GM23248 (cell line): ENCODE measurements at regions not wholly inside any gene's neighbourhood (a gene's known extent, or its start where the extent isn't known, plus 50 kb on each side); places are given as distances from the start of the nearest gene placed in this dataset.

Experiments used
- DNase-seq: peaks from one replicate; pipeline ENCODE4 v3.0.0-alpha.2; 2015
- H2AFZ ChIP-seq: fragments of 200-600 bp; sonication (generic); 2 replicates; pipeline ENCODE4 v1.6.1; 2016; ENCODE audit warnings: antibody characterized with exemption
- H3F3A ChIP-seq: fragments of 200-600 bp; sonication (generic); 2 replicates; pipeline ENCODE4 v1.6.1; 2016; ENCODE audit warnings: mild to moderate bottlenecking, antibody characterized with exemption, mixed run types; ENCODE audit not compliant: insufficient read depth
- H3K27ac ChIP-seq: fragments of 200-600 bp; sonication (generic); 2 replicates; pipeline ENCODE4 v1.5.1; 2016; ENCODE audit warnings: mild to moderate bottlenecking
- H3K27me3 ChIP-seq: fragments of 200-600 bp; sonication (generic); replicated peaks from 2 replicates; pipeline ENCODE4 v1.6.1; 2016; ENCODE audit warnings: mild to moderate bottlenecking; ENCODE audit not compliant: insufficient read depth
- H3K36me3 ChIP-seq: fragments of 200-600 bp; sonication (generic); 2 replicates; pipeline ENCODE4 v1.6.1; 2016; ENCODE audit warnings: low read depth, mild to moderate bottlenecking
- H3K4me1 ChIP-seq: fragments of 200-600 bp; sonication (generic); 2 replicates; pipeline ENCODE4 v1.6.1; 2016; ENCODE audit warnings: mild to moderate bottlenecking; ENCODE audit not compliant: insufficient read depth
- H3K4me2 ChIP-seq: fragments of 200-600 bp; sonication (generic); one replicate; pipeline ENCODE4 v1.6.1; 2016; ENCODE audit warnings: mild to moderate bottlenecking; ENCODE audit not compliant: unreplicated experiment
- H3K4me3 ChIP-seq: fragments of 200-600 bp; sonication (generic); 2 replicates; pipeline ENCODE4 v1.5.1; 2016; ENCODE audit warnings: mild to moderate bottlenecking
- H3K79me2 ChIP-seq: fragments of 200-600 bp; sonication (generic); 2 replicates; pipeline ENCODE4 v1.6.1; 2016; ENCODE audit warnings: mild to moderate bottlenecking; ENCODE audit not compliant: insufficient read depth
- H3K9ac ChIP-seq: fragments of 200-600 bp; sonication (generic); 2 replicates; pipeline ENCODE4 v1.6.1; 2016; ENCODE audit warnings: mild to moderate bottlenecking
- H3K9me2 ChIP-seq: fragments of 200-600 bp; sonication (generic); 2 replicates; pipeline ENCODE4 v1.6.1; 2016; ENCODE audit warnings: mixed run types, mild to moderate bottlenecking, moderate library complexity; ENCODE audit not compliant: insufficient read depth
- H3K9me3 ChIP-seq: fragments of 200-600 bp; sonication (generic); one replicate; pipeline ENCODE4 v1.6.1; 2017; ENCODE audit warnings: low read depth
- H4K20me1 ChIP-seq: fragments of 200-600 bp; sonication (generic); 2 replicates; pipeline ENCODE4 v1.6.0; 2016; ENCODE audit not compliant: insufficient read depth
- EZH2 ChIP-seq: fragments of 200-600 bp; sonication (generic); IDR thresholded peaks from 2 replicates; pipeline ENCODE4 v1.6.1; 2018; ENCODE audit warnings: antibody characterized with exemption, mild to moderate bottlenecking; ENCODE audit not compliant: insufficient read depth, poor library complexity, severe bottlenecking
- EZH2phosphoT487 ChIP-seq: fragments of 200-600 bp; sonication (generic); IDR thresholded peaks from 2 replicates; pipeline ENCODE4 v1.6.1; 2018; ENCODE audit warnings: antibody characterized with exemption, moderate library complexity, mild to moderate bottlenecking, low read depth; ENCODE audit not compliant: insufficient read depth
- WGBS, 2 experiments: methylation state at CpG; one replicate each; pipeline ENCODE4 v1.1.6; 2015 to 2017; ENCODE audit warnings: low lambda C conversion rate in 2 of 2, low coverage in 1 of 2; ENCODE audit errors: missing lambda C conversion rate in 2 of 2; 5-methylcytosine and 5-hydroxymethylcytosine counted together
- in situ Hi-C: fragments of 300-500 bp; cut with MboI; formaldehyde crosslinking; loops from 2 replicates; pipeline ENCODE4 v1.15.0; 2020

DNA sequence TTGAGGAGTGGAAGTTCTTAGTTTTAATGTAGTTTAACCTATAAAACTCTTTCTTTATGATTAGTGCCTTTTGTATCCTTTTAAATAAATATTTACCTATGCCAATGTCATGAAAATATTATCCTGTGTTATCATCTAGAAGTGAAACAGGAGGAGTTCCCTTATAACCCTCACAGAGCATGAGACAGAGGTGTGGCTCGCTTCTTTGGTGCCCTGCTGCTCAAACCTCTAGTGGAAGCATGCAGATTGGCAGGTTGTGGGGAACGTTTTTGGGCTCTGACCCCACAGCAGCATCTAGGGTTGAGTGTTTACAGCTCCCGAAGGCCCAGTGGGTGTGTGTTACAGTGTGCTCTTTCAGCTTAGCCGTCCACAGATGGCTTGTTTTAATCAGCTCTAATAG is 459.4 kb upstream of the AZI2 start:
- H3K4me1 ChIP-seq: no peaks in the 10 kb centered on the region
- H3K36me3 ChIP-seq: no peaks in the 10 kb centered on the region
- H4K20me1 ChIP-seq: no peaks in the 10 kb centered on the region
- no peaks in the 10 kb centered on the region for H3K79me2 ChIP-seq
- no peaks in the 10 kb centered on the region for H3K9me2 ChIP-seq
- H3K27ac ChIP-seq: no peak overlapping the region
- no peak for DNase-seq
- H3K9me3 ChIP-seq: no peaks in the 10 kb centered on the region
- in situ Hi-C loops: no loop called here
- 31 to 39% methylated on average over 4 of the region's 4 CpGs for WGBS, 2 experiments
- H3K4me2 ChIP-seq: no peak overlapping the region
- H3K27me3 ChIP-seq: 0 out of 2 replicates have a peak, but pooled peaks cover 6% of the 10 kb centered on the region
- H3F3A ChIP-seq: no peaks in the 10 kb centered on the region
- H3K9ac ChIP-seq: no peak overlapping the region
- TF ChIP-seq EZH2phosphoT487: no peak
- no peak for TF ChIP-seq EZH2
- no peak overlapping the region for H3K4me3 ChIP-seq
- H2AFZ ChIP-seq: no peak overlapping the region

DNA sequence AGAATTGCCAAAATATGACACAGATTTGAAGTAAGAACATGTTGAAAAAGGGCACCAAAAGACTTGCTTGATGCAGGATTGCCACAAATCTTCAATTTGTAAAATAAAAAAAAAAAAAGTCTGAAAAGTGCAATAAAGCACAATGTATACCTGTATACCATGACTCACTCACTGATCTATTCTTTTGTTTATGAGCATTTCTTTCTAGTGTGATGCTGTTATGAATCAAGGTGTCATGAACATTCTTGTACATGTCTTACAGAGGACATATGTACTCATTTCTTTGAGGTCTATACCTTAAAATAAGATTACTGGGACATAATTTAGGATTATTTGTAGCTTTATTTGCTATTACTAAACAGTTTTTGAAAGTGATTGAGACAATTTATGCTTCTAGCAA is 464.9 kb upstream of the RBMS3 start:
- H3K4me2 ChIP-seq: no peak overlapping the region
- no peaks in the 10 kb centered on the region for H3K79me2 ChIP-seq
- H3K27ac ChIP-seq: no peak overlapping the region
- no peak for TF ChIP-seq EZH2
- TF ChIP-seq EZH2phosphoT487: no peak
- in situ Hi-C loops: no loop called here
- no peaks in the 10 kb centered on the region for H3K27me3 ChIP-seq
- H3F3A ChIP-seq: no peaks in the 10 kb centered on the region
- no peak overlapping the region for H3K4me3 ChIP-seq
- no peak overlapping the region for H2AFZ ChIP-seq
- DNase-seq: no peak
- no peaks in the 10 kb centered on the region for H3K4me1 ChIP-seq
- H3K9me3 ChIP-seq: no peaks in the 10 kb centered on the region
- no peaks in the 10 kb centered on the region for H3K9me2 ChIP-seq
- H3K9ac ChIP-seq: no peak overlapping the region
- no peaks in the 10 kb centered on the region for H4K20me1 ChIP-seq
- H3K36me3 ChIP-seq: no peaks in the 10 kb centered on the region

DNA sequence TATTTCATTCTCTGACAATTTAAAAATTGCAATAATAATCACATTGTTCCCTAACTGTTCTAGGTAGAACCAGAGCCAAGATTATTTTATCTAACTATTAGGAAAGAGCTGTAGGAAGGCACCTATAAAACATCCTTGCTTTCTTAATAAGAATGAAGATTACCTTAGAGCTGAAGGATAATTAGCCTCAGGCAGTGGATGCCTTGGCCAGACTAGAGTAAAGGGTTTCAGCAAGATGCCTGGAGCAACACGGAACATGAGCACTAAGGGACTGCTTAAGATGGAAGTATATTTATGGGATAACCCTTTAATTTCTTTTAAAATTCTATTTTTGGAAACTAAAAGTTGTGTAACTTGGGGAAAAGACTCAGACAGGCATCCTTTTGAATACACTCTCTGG is 456.6 kb upstream of the RBMS3 start:
- TF ChIP-seq EZH2phosphoT487 (no peak), EZH2 (no peak)
- DNase-seq: no peak
- Histone ChIP-seq H3K9me3 (no peaks in the 10 kb centered on the region), H3K4me2 (no peak overlapping the region), H3K4me1 (no peaks in the 10 kb centered on the region), H3K79me2 (no peaks in the 10 kb centered on the region), H3K9ac (no peak overlapping the region), H3K27me3 (peaks cover 6% of the 10 kb centered on the region; the same call in 1 of the 2 replicates), H3F3A (no peaks in the 10 kb centered on the region), H3K36me3 (no peaks in the 10 kb centered on the region), H3K9me2 (no peaks in the 10 kb centered on the region), H2AFZ (no peak overlapping the region), H3K27ac (no peak overlapping the region), H3K4me3 (no peak overlapping the region), H4K20me1 (no peaks in the 10 kb centered on the region)
- 52 to 62% methylated on average over 1 of the region's 1 CpG for WGBS, 2 experiments
- in situ Hi-C loops: no loop called here

DNA sequence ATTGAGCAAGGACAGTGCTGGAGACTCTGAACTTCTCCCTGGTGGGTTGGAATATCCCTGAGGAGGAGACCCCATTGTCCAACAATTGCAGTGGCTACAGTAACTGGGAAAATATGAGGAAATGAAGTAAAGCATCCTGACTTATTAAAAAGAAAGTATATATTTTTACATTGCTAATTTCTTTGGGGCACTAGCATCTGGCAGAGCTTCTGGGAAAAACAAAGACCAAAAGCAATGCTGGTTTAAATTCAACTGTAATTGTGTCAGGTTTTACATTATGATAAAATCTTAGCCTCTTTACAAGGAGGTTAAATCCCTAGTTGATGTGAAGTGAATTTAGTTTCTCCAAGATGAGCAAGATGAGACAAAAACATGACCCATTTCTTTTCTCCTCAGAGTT is 454.0 kb upstream of the RBMS3 start:
- Histone ChIP-seq H3K27ac (no peak overlapping the region), H3K27me3 (peaks cover 6% of the 10 kb centered on the region; the same call in 1 of the 2 replicates), H2AFZ (no peak overlapping the region), H3K9me2 (no peaks in the 10 kb centered on the region), H3F3A (no peaks in the 10 kb centered on the region), H3K9ac (no peak overlapping the region), H3K79me2 (no peaks in the 10 kb centered on the region), H3K36me3 (no peaks in the 10 kb centered on the region), H3K9me3 (no peaks in the 10 kb centered on the region), H3K4me3 (no peak overlapping the region), H4K20me1 (no peaks in the 10 kb centered on the region), H3K4me2 (no peak overlapping the region), H3K4me1 (no peaks in the 10 kb centered on the region)
- no peak for DNase-seq
- in situ Hi-C loops: no loop called here
- TF ChIP-seq EZH2 (no peak), EZH2phosphoT487 (no peak)

DNA sequence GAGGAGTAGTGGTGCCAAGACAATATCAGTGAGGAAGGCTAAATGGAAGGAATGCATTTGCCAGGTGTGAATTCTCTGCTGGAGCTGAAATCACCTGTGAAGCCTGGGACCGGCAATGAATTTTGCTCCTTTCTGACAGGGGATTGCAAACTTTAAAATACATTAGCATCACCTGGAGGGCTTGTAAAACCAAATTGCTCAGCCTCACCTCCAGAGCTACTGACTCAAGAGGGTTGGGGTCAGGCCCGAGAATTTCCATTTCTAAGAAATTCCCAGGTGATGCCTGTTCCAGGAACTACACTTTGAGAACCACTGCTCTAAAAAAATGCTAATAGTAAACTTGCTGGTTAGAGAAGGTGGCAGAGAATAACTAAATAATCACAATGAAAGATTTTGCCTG is 445.6 kb upstream of the RBMS3 start:
- no peaks in the 10 kb centered on the region for H3K79me2 ChIP-seq
- no peak overlapping the region for H3K4me3 ChIP-seq
- H4K20me1 ChIP-seq: no peaks in the 10 kb centered on the region
- H3F3A ChIP-seq: no peaks in the 10 kb centered on the region
- no peaks in the 10 kb centered on the region for H3K36me3 ChIP-seq
- no peaks in the 10 kb centered on the region for H3K9me2 ChIP-seq
- 69 to 72% methylated on average over 2 of the region's 2 CpGs for WGBS, 2 experiments
- no peak overlapping the region for H3K4me2 ChIP-seq
- no peaks in the 10 kb centered on the region for H3K9me3 ChIP-seq
- peaks cover 15% of the 10 kb centered on the region for H3K27me3 ChIP-seq
- no peak overlapping the region for H3K9ac ChIP-seq
- no peak for TF ChIP-seq EZH2phosphoT487
- TF ChIP-seq EZH2: no peak
- no peak overlapping the region for H2AFZ ChIP-seq
- H3K4me1 ChIP-seq: no peaks in the 10 kb centered on the region
- no peak for DNase-seq
- H3K27ac ChIP-seq: no peak overlapping the region
- in situ Hi-C loops: no loop called here
